RWPE1 (cell line): ENCODE measurements at regions not wholly inside any gene's neighbourhood (a gene's known extent, or its start where the extent isn't known, plus 50 kb on each side); places are given as distances from the start of the nearest gene placed in this dataset.

Experiments
- CTCF ChIA-PET: fragments of 350-600 bp; sonication (Branson Sonifier 250); formaldehyde crosslinking; extraction: SDS; loops from one replicate; lab custom pipeline; 2021; lab: Yijun Ruan, JAX
- POLR2A ChIA-PET: fragments of 400-600 bp; formaldehyde crosslinking; extraction: SDS; loops from one replicate; lab custom pipeline; 2020; ENCODE audit warnings: antibody characterized with exemption; ENCODE audit not compliant: low non-redundant PET; lab: Yijun Ruan, JAX
- DNase-seq: peaks from one replicate; pipeline ENCODE4 v3.0.0; 2012; ENCODE audit warnings: low spot score
- H3K27ac ChIP-seq: fragments of 450-650 bp; 2 replicates; pipeline ENCODE4 v1.5.1; 2017
- TF ChIP-seq, protein P1 (sequence below): fragments of 450-650 bp; conservative IDR thresholded peaks from 2 replicates; pipeline ENCODE4 v1.5.1; 2017; ENCODE audit warnings: low read depth, mild to moderate bottlenecking

- H3K27ac ChIP-seq = no peak overlapping the region
- TF ChIP-seq, protein P1, sequence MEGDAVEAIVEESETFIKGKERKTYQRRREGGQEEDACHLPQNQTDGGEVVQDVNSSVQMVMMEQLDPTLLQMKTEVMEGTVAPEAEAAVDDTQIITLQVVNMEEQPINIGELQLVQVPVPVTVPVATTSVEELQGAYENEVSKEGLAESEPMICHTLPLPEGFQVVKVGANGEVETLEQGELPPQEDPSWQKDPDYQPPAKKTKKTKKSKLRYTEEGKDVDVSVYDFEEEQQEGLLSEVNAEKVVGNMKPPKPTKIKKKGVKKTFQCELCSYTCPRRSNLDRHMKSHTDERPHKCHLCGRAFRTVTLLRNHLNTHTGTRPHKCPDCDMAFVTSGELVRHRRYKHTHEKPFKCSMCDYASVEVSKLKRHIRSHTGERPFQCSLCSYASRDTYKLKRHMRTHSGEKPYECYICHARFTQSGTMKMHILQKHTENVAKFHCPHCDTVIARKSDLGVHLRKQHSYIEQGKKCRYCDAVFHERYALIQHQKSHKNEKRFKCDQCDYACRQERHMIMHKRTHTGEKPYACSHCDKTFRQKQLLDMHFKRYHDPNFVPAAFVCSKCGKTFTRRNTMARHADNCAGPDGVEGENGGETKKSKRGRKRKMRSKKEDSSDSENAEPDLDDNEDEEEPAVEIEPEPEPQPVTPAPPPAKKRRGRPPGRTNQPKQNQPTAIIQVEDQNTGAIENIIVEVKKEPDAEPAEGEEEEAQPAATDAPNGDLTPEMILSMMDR = no peak
- ChIA-PET CTCF (no interaction called here), POLR2A (no interaction called here)
- DNase-seq = no peak
Measured at GRCh38 chr2:60045456-60045855, 508.0 kb downstream of the BCL11A start.

DNA sequence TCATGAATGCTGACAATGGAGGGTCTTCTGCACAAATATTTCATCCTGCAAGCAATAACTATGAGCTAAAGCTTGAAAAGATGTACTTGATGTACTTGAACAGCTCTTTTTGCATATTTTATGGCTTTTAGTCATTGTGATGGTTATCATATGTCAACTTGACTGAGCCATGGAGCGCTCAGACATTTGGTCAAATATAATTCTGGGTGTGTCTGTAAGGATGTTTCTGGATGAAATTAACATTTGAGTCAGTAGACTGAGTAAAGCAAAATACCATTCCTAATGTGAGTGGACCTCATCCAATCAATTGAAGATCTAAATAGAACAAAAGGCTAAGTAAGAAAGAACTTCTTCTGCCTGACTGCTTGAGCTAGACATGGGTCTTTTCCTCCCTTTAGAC, 509.0 kb downstream of the BCL11A start:
- no peak overlapping the region for H3K27ac ChIP-seq
- ChIA-PET CTCF (no interaction called here), POLR2A (no interaction called here)
- no peak for DNase-seq
- TF ChIP-seq, protein P1 = no peak

DNA sequence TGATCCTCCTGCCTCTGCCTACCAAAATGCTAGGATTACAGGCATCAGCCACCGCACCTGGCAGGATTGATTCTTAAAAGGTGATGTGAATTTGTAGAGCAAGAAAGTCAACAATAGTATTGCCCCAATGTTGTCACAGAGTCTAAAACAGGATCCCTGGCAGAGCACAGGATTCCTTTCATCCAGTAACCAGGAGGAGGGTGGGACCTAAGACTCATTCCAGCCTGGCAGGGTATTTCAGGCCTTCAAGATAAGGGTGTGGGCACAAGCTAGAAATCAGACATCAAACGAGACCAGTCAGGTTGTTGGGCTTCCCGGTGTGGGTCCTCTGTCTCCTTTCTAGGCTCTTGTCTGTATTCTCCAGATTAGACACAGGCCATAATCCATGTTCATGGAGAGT, 511.4 kb downstream of the BCL11A start:
- CTCF ChIA-PET = interaction anchor here (0.6 kb wide), 1 partner anchor 69 kb away, joined by 3 read pairs; no protein-coding TSS in a partner anchor
- POLR2A ChIA-PET = no interaction called here
- H3K27ac ChIP-seq = no peak overlapping the region
- TF ChIP-seq, protein P1 = no peak
- no peak for DNase-seq

DNA sequence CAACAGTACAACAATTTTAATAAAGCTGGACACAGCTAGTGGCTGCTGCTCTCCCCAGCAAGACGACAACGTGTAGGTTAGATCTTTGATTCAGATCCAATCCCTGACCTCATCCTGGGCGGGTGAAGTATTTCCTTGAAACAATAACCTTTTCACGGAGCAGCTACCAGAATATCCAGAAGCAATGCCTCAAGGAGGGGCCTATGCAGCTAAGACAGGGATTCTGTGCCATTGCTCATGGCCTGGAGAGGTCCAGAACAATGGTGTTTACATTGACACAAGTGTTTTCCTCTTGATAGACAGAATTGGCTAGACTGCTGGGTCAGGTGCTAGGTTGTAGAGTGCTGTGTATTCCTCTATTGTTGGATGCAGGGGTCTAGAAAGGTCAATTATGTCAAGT, 520.1 kb downstream of the BCL11A start:
- no peak overlapping the region for H3K27ac ChIP-seq
- DNase-seq = no peak
- ChIA-PET CTCF (no interaction called here), POLR2A (no interaction called here)
- TF ChIP-seq, protein P1 = no peak

DNA sequence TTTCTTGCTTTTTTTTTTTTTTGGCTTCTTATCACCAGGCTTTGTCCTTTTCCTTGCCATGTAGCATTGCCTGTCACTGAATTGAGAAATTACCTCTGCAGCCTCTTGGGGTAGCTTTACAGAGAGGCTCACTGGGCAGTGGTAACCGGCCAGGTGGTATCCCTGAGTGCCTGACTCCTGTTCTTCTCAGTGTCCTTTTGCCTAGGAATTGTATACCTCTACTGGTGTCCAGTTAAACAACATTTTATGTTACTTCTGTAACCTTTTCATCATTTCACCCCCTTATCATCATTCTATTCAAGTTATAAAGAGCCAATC, 523.9 kb downstream of the BCL11A start:
- POLR2A ChIA-PET = no interaction called here
- TF ChIP-seq, protein P1 = no peak

DNA sequence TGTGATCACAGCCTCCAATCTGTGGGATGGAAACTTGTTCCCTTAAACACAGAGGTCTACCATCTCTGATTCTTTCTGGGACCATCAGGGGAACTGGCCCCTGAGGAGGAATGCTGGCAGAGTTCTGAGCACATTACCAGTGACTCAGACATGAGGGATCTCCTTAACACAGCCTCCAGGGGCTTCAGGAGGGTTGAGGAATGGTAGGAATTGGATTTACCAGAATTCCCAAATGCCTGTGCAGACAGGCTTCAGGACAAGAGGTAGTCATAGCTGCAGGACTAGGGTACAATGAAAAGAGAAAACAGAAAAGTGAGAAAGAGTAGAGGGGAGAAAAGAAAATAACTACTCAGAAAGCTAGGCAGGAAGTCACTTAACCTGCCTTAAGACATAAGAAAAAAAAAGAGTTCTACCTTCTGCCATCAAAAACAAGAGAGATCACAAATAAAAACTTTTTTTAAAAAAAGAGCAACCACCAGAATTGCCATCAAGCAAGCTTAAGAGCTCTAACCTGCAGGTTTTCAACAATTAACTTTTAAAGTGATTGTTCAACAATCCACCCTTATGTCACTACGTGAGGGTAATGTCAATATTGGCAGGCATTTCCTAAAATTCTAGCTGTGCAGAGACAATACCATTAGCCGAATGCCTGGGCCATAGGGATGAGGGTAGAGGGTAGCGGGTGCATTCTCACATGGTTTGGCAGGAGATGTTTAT, 524.4 kb downstream of the BCL11A start:
- H3K27ac ChIP-seq = no peak overlapping the region
- ChIA-PET CTCF (no interaction called here), POLR2A (no interaction called here)
- peak; percentile 3 for DNase-seq
- TF ChIP-seq, protein P1 = no peak

More for the DNA sequence above, 523.9 kb downstream of the BCL11A start:
- CTCF ChIA-PET = no interaction called here
- H3K27ac ChIP-seq = no peak overlapping the region
- DNase-seq = no peak
